A549 (cell line): ENCODE measurements at regions not wholly inside any gene's neighbourhood (a gene's known extent, or its start where the extent isn't known, plus 50 kb on each side); places are given as distances from the start of the nearest gene placed in this dataset.

ENCODE experiments used
- CBX8 ChIP-seq: fragments of 200-600 bp; sonication (generic); IDR thresholded peaks from 2 replicates; pipeline ENCODE4 v1.6.1; 2016
- CTCF ChIP-seq: fragments of >200 bp; sonication (Bioruptor Twin); formaldehyde crosslinking; IDR thresholded peaks from 3 replicates; pipeline ENCODE4 v1.5.1; 2016
- HOXB5 ChIP-seq: fragments of 250-450 bp; sonication (Bioruptor Pico); IDR thresholded peaks from 2 replicates; pipeline ENCODE4 v1.5.0; 2020; ENCODE audit warnings: mild to moderate bottlenecking, moderate library complexity
- MAX ChIP-seq: IDR thresholded peaks from 2 replicates; pipeline ENCODE4 v1.6.1; 2012
- POLR2A ChIP-seq: IDR thresholded peaks from 2 replicates; pipeline ENCODE4 v1.6.1; 2012; ENCODE audit warnings: mild to moderate bottlenecking, low read length
- RFX5 ChIP-seq: fragments of 450-650 bp; IDR thresholded peaks from 2 replicates; pipeline ENCODE4 v1.7.1; 2014; ENCODE audit warnings: antibody characterized with exemption, mild to moderate bottlenecking, moderate library complexity

GRCh38 chr4:187190390-187190789, 466.7 kb upstream of the FAT1 start:
- no peak for TF ChIP-seq CTCF
- no peak for TF ChIP-seq POLR2A
- TF ChIP-seq CBX8: no peak
- TF ChIP-seq RFX5: no peak
- TF ChIP-seq HOXB5 (CRISPR knock-in tag): no peak
- TF ChIP-seq MAX: no peak
